K562 (cell line): ENCODE measurements at regions not wholly inside any gene's neighbourhood (a gene's known extent, or its start where the extent isn't known, plus 50 kb on each side); places are given as distances from the start of the nearest gene placed in this dataset.

Source experiments
- ATAC-seq: fragments of 200-7000 bp; cut with Tn5 transposase; 3 replicates; pipeline ENCODE4 v1.9.1; 2020; ENCODE audit warnings: moderate library complexity
- BruUV-seq: library from RNA; stranded (reverse); fragments of 400-500 nt; replicated peaks from 2 replicates; lab custom pipeline; 2021; lab: Mats Ljungman, UMichigan
- CTCF ChIA-PET: fragments of 300-600 bp; formaldehyde crosslinking; extraction: SDS; loops from one replicate; lab custom pipeline; 2021; ENCODE audit warnings: low intra/inter-chr PET ratio; lab: Yijun Ruan, JAX
- POLR2A ChIA-PET: fragments of 300-600, 350-650 bp; sonication (Branson Sonifier 250); formaldehyde crosslinking; extraction: SDS; loops from one replicate; lab custom pipeline; 2021; ENCODE audit warnings: antibody characterized with exemption, inconsistent platforms; lab: Yijun Ruan, JAX
- DNase-seq, 4 experiments: peaks; one replicate each; pipeline versions ENCODE4 v3.0.0 to v3.0.0-alpha.2; 2011 to 2018; ENCODE audit warnings: low spot score in 3 of 4, mixed read lengths in 3 of 4; ENCODE audit errors: extremely low read depth in 1 of 4
- FAIRE-seq: peaks from 2 replicates; lab custom pipeline; 2011; peaks lifted over from hg19 to GRCh38; lab: Jason Lieb, UNC
- H2AFZ ChIP-seq: 2 replicates; pipeline ENCODE4 v1.6.0; 2011; ENCODE audit warnings: low read depth, low read length, control low read depth, inconsistent platforms
- H3K27ac ChIP-seq: fragments of 200-600 bp; 3 replicates; pipeline ENCODE4 v1.8.0; 2011; ENCODE audit warnings: low read depth, mild to moderate bottlenecking, control low read depth, inconsistent platforms, low read length, moderate library complexity, mixed read lengths; ENCODE audit errors: extremely low read depth
- H3K27me3 ChIP-seq, 2 experiments: fragments of 300-600 bp in 1 of 2; 2 replicates in 1 of 2; 3 replicates in 1 of 2; pipeline versions ENCODE4 v1.6.0 to v1.8.0; 2011; ENCODE audit warnings: inconsistent platforms in 2 of 2, low read length in 2 of 2, mild to moderate bottlenecking in 1 of 2, mixed read lengths in 1 of 2, moderate library complexity in 1 of 2; ENCODE audit not compliant: control insufficient read depth in 2 of 2, insufficient read depth in 2 of 2
- H3K36me3 ChIP-seq: fragments of 300-600 bp; 3 replicates; pipeline ENCODE4 v1.8.0; 2011; ENCODE audit warnings: mild to moderate bottlenecking, low read length, inconsistent platforms; ENCODE audit not compliant: control insufficient read depth, insufficient read depth
- H3K4me1 ChIP-seq, 2 experiments: fragments of 200-600 bp in 1 of 2; replicated peaks in 1 of 2; 2 replicates in 1 of 2; 3 replicates in 1 of 2; pipeline versions ENCODE4 v1.5.1 to v1.8.0; 2011; ENCODE audit warnings: inconsistent platforms in 2 of 2, low read length in 2 of 2, mild to moderate bottlenecking in 1 of 2, mixed read lengths in 1 of 2, moderate library complexity in 1 of 2; ENCODE audit not compliant: control insufficient read depth in 2 of 2, insufficient read depth in 2 of 2
- H3K4me2 ChIP-seq: 2 replicates; pipeline ENCODE4 v1.6.1; 2011; ENCODE audit warnings: low read length, control low read depth, inconsistent platforms, mixed read lengths; ENCODE audit not compliant: insufficient read depth
- H3K4me3 ChIP-seq: fragments of 200-600 bp; sonication (generic), shearing (Covaris generic); 2 replicates; pipeline ENCODE4 v1.5.1; 2016; ENCODE audit warnings: control low read depth, inconsistent platforms
- H3K79me2 ChIP-seq: fragments of 200-600 bp; 3 replicates; pipeline ENCODE4 v1.8.0; 2011; ENCODE audit warnings: low read length, inconsistent platforms; ENCODE audit not compliant: control insufficient read depth, insufficient read depth
- H3K9ac ChIP-seq, 2 experiments: 2 replicates each; pipeline versions ENCODE4 v1.6.0 to v1.6.1; 2011; ENCODE audit warnings: low read depth in 2 of 2, low read length in 2 of 2, control low read depth in 1 of 2, inconsistent platforms in 1 of 2, mild to moderate bottlenecking in 1 of 2, mixed read lengths in 1 of 2; ENCODE audit not compliant: insufficient read depth in 1 of 2
- H3K9me1 ChIP-seq: one replicate; pipeline ENCODE4 v1.6.0; 2011; ENCODE audit warnings: inconsistent platforms, mild to moderate bottlenecking, low read length, moderate library complexity; ENCODE audit not compliant: control insufficient read depth, insufficient read depth
- H3K9me3 ChIP-seq: replicated peaks from 2 replicates; pipeline ENCODE4 v1.5.1; 2011; ENCODE audit warnings: low read depth, low read length, inconsistent platforms; ENCODE audit not compliant: control insufficient read depth, insufficient read depth
- H4K20me1 ChIP-seq: replicated peaks from 2 replicates; pipeline ENCODE4 v1.6.1; 2011; ENCODE audit warnings: low read length, inconsistent platforms, mixed read lengths; ENCODE audit not compliant: control insufficient read depth, insufficient read depth
- DNMT1 ChIP-seq: fragments of 450-650 bp; IDR thresholded peaks from 2 replicates; pipeline ENCODE4 v1.6.1; 2016; ENCODE audit warnings: antibody characterized with exemption, mild to moderate bottlenecking
- ELF2 ChIP-seq: fragments of 250-450 bp; sonication (Bioruptor Pico); IDR thresholded peaks from 2 replicates; pipeline ENCODE4 v1.5.0; 2021; ENCODE audit warnings: mild to moderate bottlenecking
- HIVEP1 ChIP-seq: fragments of 250-450 bp; sonication (Bioruptor Pico); IDR thresholded peaks from 2 replicates; pipeline ENCODE4 v1.4.0; 2020; ENCODE audit warnings: mild to moderate bottlenecking
- MAFG ChIP-seq: fragments of 450-650 bp; conservative IDR thresholded peaks from 2 replicates; pipeline ENCODE4 v1.6.1; 2016; ENCODE audit warnings: missing genetic modification characterization, missing compliant biosample characterization
- NFXL1 ChIP-seq: fragments of 450-650 bp; formaldehyde crosslinking; IDR thresholded peaks from 2 replicates; pipeline ENCODE4 v1.4.0; 2021; ENCODE audit warnings: mild to moderate bottlenecking
- PHF8 ChIP-seq: fragments of 200-600 bp; sonication (generic); IDR thresholded peaks from 2 replicates; pipeline ENCODE4 v1.6.1; 2012; ENCODE audit warnings: mixed run types, mild to moderate bottlenecking, inconsistent platforms, low read length, moderate library complexity, borderline replicate concordance
- RBFOX2 ChIP-seq: fragments of 200-400 bp; formaldehyde crosslinking; IDR thresholded peaks from 2 replicates; pipeline ENCODE4 v1.6.1; 2017; ENCODE audit warnings: low read depth, mild to moderate bottlenecking, low read length, moderate library complexity
- RNF2 ChIP-seq: sonication (generic); IDR thresholded peaks from 2 replicates; pipeline ENCODE4 v1.6.1; 2016
- STAT5A ChIP-seq: IDR thresholded peaks from 2 replicates; pipeline ENCODE4 v1.6.1; 2012; ENCODE audit warnings: low read length, inconsistent platforms, borderline replicate concordance
- ZNF347 ChIP-seq: fragments of 450-650 bp; formaldehyde crosslinking; IDR thresholded peaks from 2 replicates; pipeline ENCODE4 v1.4.0; 2020; ENCODE audit warnings: low read depth, mild to moderate bottlenecking, moderate library complexity
- ZNF668 ChIP-seq: fragments of 250-450 bp; sonication (Bioruptor Pico); IDR thresholded peaks from 2 replicates; pipeline ENCODE4 v1.8.0; 2022; ENCODE audit warnings: mild to moderate bottlenecking, inconsistent platforms
- ZNF695 ChIP-seq: fragments of 450-650 bp; formaldehyde crosslinking; IDR thresholded peaks from 2 replicates; pipeline ENCODE4 v1.4.0; 2020; ENCODE audit warnings: mild to moderate bottlenecking, moderate library complexity
- ZNF778 ChIP-seq: fragments of 450-650 bp; formaldehyde crosslinking; IDR thresholded peaks from 2 replicates; pipeline ENCODE4 v1.4.0; 2020; ENCODE audit warnings: mild to moderate bottlenecking, moderate library complexity
- ZNF780A ChIP-seq: fragments of 250-450 bp; sonication (Bioruptor Pico); IDR thresholded peaks from 2 replicates; pipeline ENCODE4 v1.5.0; 2021; ENCODE audit warnings: mild to moderate bottlenecking
- WGBS: fragments of 100-300 bp; shearing (Covaris generic); methylation state at CpG from one replicate; pipeline ENCODE4 v1.1.6; 2016; ENCODE audit warnings: low coverage, mixed read lengths; ENCODE audit not compliant: insufficient coverage; ENCODE audit errors: missing lambda C conversion rate; 5-methylcytosine and 5-hydroxymethylcytosine counted together
- in situ Hi-C: fragments of 300-500 bp; cut with MboI; formaldehyde crosslinking; loops from 4 replicates; pipeline ENCODE4 v1.15.0; 2018; ENCODE audit warnings: inconsistent platforms, mixed read lengths
- intact Hi-C: fragments of 100-400 bp; cut with micrococcal nuclease; formaldehyde crosslinking; loops from 2 replicates; pipeline ENCODE4 v1.14.2; 2022
- TF ChIP-seq, protein P1 (sequence below), 2 experiments: fragments of 450-650 bp; IDR thresholded peaks; 2 replicates each; pipeline ENCODE4 v1.6.1; 2018; ENCODE audit warnings: mild to moderate bottlenecking in 2 of 2, low read depth in 1 of 2; ENCODE audit not compliant: partially characterized antibody in 2 of 2
- TF ChIP-seq, protein P2 (sequence below): fragments of 450-650 bp; IDR thresholded peaks from 2 replicates; pipeline ENCODE4 v1.6.1; 2016; ENCODE audit warnings: missing biosample characterization, missing genetic modification characterization
- TF ChIP-seq, protein P3 (sequence below), 2 experiments: fragments of 200-800 bp in 1 of 2; sonication (Bioruptor generic) in 1 of 2; sonication (generic) in 1 of 2; formaldehyde crosslinking in 1 of 2; IDR thresholded peaks in 1 of 2; conservative IDR thresholded peaks in 1 of 2; 2 replicates each; pipeline versions ENCODE4 v1.5.0 to v1.6.1; 2016 to 2020; ENCODE audit warnings: missing compliant biosample characterization in 1 of 2, missing genetic modification characterization in 1 of 2, missing genetic modification reagents in 1 of 2

DNA sequence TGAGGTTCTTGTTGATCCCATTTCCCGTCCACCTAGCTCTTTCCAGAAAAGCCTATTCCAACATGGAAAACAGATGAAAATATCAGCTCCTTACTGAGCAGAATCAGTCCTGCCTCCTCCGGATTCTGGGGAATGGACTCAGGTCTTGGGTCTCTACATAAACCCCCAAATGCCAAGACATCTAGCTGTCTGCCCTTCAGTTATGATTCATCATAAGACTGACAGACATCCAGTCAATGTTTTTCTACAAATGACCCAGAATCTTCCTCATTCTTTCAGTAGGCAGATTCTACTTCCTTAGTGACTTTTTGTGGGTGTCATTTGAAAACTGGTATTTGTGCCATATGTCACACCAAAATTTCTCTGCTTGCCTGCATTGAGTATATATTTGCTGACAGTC is 103.0 kb upstream of the TGFBR2 start:
- Histone ChIP-seq H3K9ac (no peak overlapping the region), H3K27ac (no peak overlapping the region), H3K79me2 (no peaks in the 10 kb centered on the region), H2AFZ (no peak overlapping the region), H3K4me3 (no peak overlapping the region), H3K36me3 (no peaks in the 10 kb centered on the region), H3K9me3 (no peaks in the 10 kb centered on the region), H3K9me1 (no peaks in the 10 kb centered on the region), H3K4me2 (no peak overlapping the region), H4K20me1 (no peaks in the 10 kb centered on the region), H3K4me1 (no peaks in the 10 kb centered on the region), H3K27me3 (no peaks in the 10 kb centered on the region)
- FAIRE-seq (no peak), DNase-seq (no peak), ATAC-seq (no peak)
- TF ChIP-seq NFXL1 (no peak), ZNF695 (no peak), ZNF668 (CRISPR knock-in tag) (no peak), MAFG (tag) (no peak), ZNF780A (CRISPR knock-in tag) (no peak), RBFOX2 (no peak), STAT5A (no peak), ELF2 (no peak), PHF8 (no peak), ZNF347 (CRISPR knock-in tag) (no peak), ZNF778 (CRISPR knock-in tag) (no peak), DNMT1 (no peak), HIVEP1 (no peak), RNF2 (no peak)
- TF ChIP-seq, protein P1, sequence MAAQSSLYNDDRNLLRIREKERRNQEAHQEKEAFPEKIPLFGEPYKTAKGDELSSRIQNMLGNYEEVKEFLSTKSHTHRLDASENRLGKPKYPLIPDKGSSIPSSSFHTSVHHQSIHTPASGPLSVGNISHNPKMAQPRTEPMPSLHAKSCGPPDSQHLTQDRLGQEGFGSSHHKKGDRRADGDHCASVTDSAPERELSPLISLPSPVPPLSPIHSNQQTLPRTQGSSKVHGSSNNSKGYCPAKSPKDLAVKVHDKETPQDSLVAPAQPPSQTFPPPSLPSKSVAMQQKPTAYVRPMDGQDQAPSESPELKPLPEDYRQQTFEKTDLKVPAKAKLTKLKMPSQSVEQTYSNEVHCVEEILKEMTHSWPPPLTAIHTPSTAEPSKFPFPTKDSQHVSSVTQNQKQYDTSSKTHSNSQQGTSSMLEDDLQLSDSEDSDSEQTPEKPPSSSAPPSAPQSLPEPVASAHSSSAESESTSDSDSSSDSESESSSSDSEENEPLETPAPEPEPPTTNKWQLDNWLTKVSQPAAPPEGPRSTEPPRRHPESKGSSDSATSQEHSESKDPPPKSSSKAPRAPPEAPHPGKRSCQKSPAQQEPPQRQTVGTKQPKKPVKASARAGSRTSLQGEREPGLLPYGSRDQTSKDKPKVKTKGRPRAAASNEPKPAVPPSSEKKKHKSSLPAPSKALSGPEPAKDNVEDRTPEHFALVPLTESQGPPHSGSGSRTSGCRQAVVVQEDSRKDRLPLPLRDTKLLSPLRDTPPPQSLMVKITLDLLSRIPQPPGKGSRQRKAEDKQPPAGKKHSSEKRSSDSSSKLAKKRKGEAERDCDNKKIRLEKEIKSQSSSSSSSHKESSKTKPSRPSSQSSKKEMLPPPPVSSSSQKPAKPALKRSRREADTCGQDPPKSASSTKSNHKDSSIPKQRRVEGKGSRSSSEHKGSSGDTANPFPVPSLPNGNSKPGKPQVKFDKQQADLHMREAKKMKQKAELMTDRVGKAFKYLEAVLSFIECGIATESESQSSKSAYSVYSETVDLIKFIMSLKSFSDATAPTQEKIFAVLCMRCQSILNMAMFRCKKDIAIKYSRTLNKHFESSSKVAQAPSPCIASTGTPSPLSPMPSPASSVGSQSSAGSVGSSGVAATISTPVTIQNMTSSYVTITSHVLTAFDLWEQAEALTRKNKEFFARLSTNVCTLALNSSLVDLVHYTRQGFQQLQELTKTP (IDR thresholded peaks at IDR 0.05; ENCODE audit: low read depth in 1 of 2, partially characterized antibody in 2 of 2) = no peak
- TF ChIP-seq, protein P2, sequence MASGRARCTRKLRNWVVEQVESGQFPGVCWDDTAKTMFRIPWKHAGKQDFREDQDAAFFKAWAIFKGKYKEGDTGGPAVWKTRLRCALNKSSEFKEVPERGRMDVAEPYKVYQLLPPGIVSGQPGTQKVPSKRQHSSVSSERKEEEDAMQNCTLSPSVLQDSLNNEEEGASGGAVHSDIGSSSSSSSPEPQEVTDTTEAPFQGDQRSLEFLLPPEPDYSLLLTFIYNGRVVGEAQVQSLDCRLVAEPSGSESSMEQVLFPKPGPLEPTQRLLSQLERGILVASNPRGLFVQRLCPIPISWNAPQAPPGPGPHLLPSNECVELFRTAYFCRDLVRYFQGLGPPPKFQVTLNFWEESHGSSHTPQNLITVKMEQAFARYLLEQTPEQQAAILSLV = no peak
- TF ChIP-seq, protein P3, sequence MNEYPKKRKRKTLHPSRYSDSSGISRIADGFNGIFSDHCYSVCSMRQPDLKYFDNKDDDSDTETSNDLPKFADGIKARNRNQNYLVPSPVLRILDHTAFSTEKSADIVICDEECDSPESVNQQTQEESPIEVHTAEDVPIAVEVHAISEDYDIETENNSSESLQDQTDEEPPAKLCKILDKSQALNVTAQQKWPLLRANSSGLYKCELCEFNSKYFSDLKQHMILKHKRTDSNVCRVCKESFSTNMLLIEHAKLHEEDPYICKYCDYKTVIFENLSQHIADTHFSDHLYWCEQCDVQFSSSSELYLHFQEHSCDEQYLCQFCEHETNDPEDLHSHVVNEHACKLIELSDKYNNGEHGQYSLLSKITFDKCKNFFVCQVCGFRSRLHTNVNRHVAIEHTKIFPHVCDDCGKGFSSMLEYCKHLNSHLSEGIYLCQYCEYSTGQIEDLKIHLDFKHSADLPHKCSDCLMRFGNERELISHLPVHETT (CRISPR knock-in tag; conservative IDR thresholded peaks at IDR 0.05 in 1 of 2, IDR thresholded peaks at IDR 0.05 in 1 of 2) = no peak
- ChIA-PET POLR2A (no interaction called here), CTCF (no interaction called here)
- in situ Hi-C loops (no loop called here), intact Hi-C loops (no loop called here)
- no TSS peak for BruUV-seq
- WGBS = 0% methylated on average over 2 of the region's 2 CpGs
